Brain microvascular endothelial cell (primary cell): ENCODE measurements at regions not wholly inside any gene's neighbourhood (a gene's known extent, or its start where the extent isn't known, plus 50 kb on each side); places are given as distances from the start of the nearest gene placed in this dataset.

Source experiments
- DNase-seq: peaks from one replicate; pipeline ENCODE4 v3.0.0-alpha.2; 2020
- H3K27ac ChIP-seq: fragments of 250-450 bp; sonication (Bioruptor Pico); 2 replicates; pipeline ENCODE4 v1.5.1; 2020; ENCODE audit warnings: mild to moderate bottlenecking, moderate library complexity
- H3K27me3 ChIP-seq: fragments of 250-450 bp; sonication (Bioruptor Pico); replicated peaks from 2 replicates; pipeline ENCODE4 v1.5.1; 2020; ENCODE audit warnings: mild to moderate bottlenecking
- H3K36me3 ChIP-seq: fragments of 250-450 bp; sonication (Bioruptor Pico); replicated peaks from 2 replicates; pipeline ENCODE4 v1.5.1; 2020; ENCODE audit warnings: mild to moderate bottlenecking
- H3K4me3 ChIP-seq: 2 replicates; pipeline ENCODE4 v1.5.1; 2011; ENCODE audit warnings: low read depth, mild to moderate bottlenecking, control low read depth, low read length, moderate library complexity
- CTCF ChIP-seq: IDR thresholded peaks from 2 replicates; pipeline ENCODE4 v1.5.1; 2011; ENCODE audit warnings: low read depth, mild to moderate bottlenecking, moderate library complexity, low read length, control low read depth, inconsistent platforms; ENCODE audit errors: missing control alignments
- in situ Hi-C: cut with HindIII; loops from 2 replicates; pipeline ENCODE4 v1.10.0; 2017; ENCODE audit warnings: low sequenced_read_pairs, low pct_ligation_motif_present

DNA sequence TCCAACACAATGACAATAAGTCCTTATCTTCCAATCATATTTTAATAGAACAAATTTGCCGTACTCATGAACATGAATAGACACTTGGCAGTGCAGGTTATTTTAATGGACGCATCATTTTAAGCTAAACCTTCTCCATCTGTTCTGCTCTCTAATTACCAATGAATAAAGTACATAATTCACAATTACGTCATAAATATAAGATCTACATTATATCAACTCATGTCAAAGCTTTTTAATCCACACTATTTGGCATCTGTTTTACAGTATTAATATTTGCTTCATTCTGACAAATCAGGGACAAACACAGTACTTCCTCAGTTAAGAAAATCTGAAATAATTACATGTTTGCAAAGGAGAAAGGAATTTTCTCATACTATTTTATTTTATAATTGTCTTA is 344.1 kb upstream of the DMAC1 start:
- H3K4me3 ChIP-seq = no peak overlapping the region
- no peak for DNase-seq
- in situ Hi-C loops = no loop called here
- H3K36me3 ChIP-seq = no peaks in the 10 kb centered on the region
- no peak overlapping the region for H3K27ac ChIP-seq
- TF ChIP-seq CTCF = no peak
- H3K27me3 ChIP-seq = no peaks in the 10 kb centered on the region

GRCh38 chr9:8140557-8140956 is 341.0 kb upstream of the DMAC1 start:
- Histone ChIP-seq H3K27me3 (no peaks in the 10 kb centered on the region), H3K4me3 (no peak overlapping the region), H3K36me3 (no peaks in the 10 kb centered on the region), H3K27ac (no peak overlapping the region)
- no peak for TF ChIP-seq CTCF
- no peak for DNase-seq
- in situ Hi-C loops = no loop called here

GRCh38 chr9:8139756-8140155 is 340.2 kb upstream of the DMAC1 start:
- TF ChIP-seq CTCF = no peak
- in situ Hi-C loops = no loop called here
- Histone ChIP-seq H3K36me3 (no peaks in the 10 kb centered on the region), H3K4me3 (no peak overlapping the region), H3K27ac (no peak overlapping the region), H3K27me3 (no peaks in the 10 kb centered on the region)
- no peak for DNase-seq

DNA sequence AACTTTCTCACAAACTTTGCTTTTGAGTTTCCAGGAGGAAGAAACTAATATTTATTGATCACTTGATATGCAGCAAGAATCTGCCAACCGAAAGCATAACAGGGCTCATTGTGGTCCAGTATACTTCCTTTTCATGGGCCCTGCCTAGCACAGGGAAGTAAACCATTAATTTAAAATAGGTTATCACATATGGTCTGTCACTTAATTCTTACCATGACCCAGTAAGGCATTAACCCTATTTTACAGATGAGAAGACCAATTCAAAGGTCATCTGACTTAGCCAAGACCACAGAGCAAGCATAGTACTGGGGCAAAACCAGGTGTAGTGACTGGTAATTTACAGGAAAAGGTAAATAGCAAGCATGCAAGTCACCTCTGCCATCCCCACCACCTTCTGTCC is 336.9 kb upstream of the DMAC1 start:
- H3K36me3 ChIP-seq = no peaks in the 10 kb centered on the region
- no peaks in the 10 kb centered on the region for H3K27me3 ChIP-seq
- TF ChIP-seq CTCF = no peak
- in situ Hi-C loops = no loop called here
- DNase-seq = no peak
- no peak overlapping the region for H3K4me3 ChIP-seq
- H3K27ac ChIP-seq = no peak overlapping the region

GRCh38 chr9:8134635-8135034 is 335.1 kb upstream of the DMAC1 start:
- DNase-seq = no peak
- Histone ChIP-seq H3K36me3 (no peaks in the 10 kb centered on the region), H3K4me3 (no peak overlapping the region), H3K27ac (no peak overlapping the region), H3K27me3 (no peaks in the 10 kb centered on the region)
- no peak for TF ChIP-seq CTCF
- in situ Hi-C loops = no loop called here

GRCh38 chr9:8133606-8134005 is 334.0 kb upstream of the DMAC1 start:
- TF ChIP-seq CTCF = no peak
- H3K4me3 ChIP-seq = no peak overlapping the region
- no peaks in the 10 kb centered on the region for H3K27me3 ChIP-seq
- no peaks in the 10 kb centered on the region for H3K36me3 ChIP-seq
- in situ Hi-C loops = no loop called here
- H3K27ac ChIP-seq = no peak overlapping the region
- DNase-seq = no peak
